ENCODE measurements at regions not wholly inside any gene's neighbourhood (a gene's known extent, or its start where the extent isn't known, plus 50 kb on each side); places are given as distances from the start of the nearest gene placed in this dataset.
"Not testable (repeated sequence)": the region's sequence is repeated elsewhere in the genome, so short reads cannot be mapped to it uniquely, and the experiment has no call there.

GRCh38 chr6:78505178-78505577, 362.2 kb upstream of the IRAK1BP1 start:
- no peak for DNase-seq (ENCODE audit: low spot score)

- DNase-seq (ENCODE audit: low spot score) = no peak
Measured at GRCh38 chr6:78511009-78511408, 356.3 kb upstream of the IRAK1BP1 start.

GRCh38 chr6:78513856-78514255, 353.5 kb upstream of the IRAK1BP1 start:
- DNase-seq (ENCODE audit: low spot score) = no peak

GRCh38 chr6:78515271-78515670, 352.1 kb upstream of the IRAK1BP1 start:
- DNase-seq (ENCODE audit: low spot score) = no peak

- DNase-seq (ENCODE audit: low spot score) = no peak
Measured at GRCh38 chr6:78517399-78517798, 350.0 kb upstream of the IRAK1BP1 start.

GRCh38 chr6:78523622-78524021, 343.7 kb upstream of the IRAK1BP1 start:
- DNase-seq (ENCODE audit: low spot score) = no peak

GRCh38 chr6:78525976-78526375, 341.4 kb upstream of the IRAK1BP1 start:
- DNase-seq (ENCODE audit: low spot score) = no peak

GRCh38 chr6:78526432-78526831, 340.9 kb upstream of the IRAK1BP1 start:
- DNase-seq (ENCODE audit: low spot score) = no peak

GRCh38 chr6:78528926-78529325, 338.4 kb upstream of the IRAK1BP1 start:
- no peak for DNase-seq (ENCODE audit: low spot score)

GRCh38 chr6:78530208-78530607, 337.1 kb upstream of the IRAK1BP1 start:
- DNase-seq (ENCODE audit: low spot score) = no peak

GRCh38 chr6:78533426-78533825, 333.9 kb upstream of the IRAK1BP1 start:
- DNase-seq (ENCODE audit: low spot score) = no peak

GRCh38 chr6:78533876-78534275, 333.5 kb upstream of the IRAK1BP1 start:
- no peak for DNase-seq (ENCODE audit: low spot score)

GRCh38 chr6:78538002-78538401, 329.3 kb upstream of the IRAK1BP1 start:
- no peak for DNase-seq (ENCODE audit: low spot score)

GRCh38 chr6:78547636-78548035, 319.7 kb upstream of the IRAK1BP1 start:
- DNase-seq (ENCODE audit: low spot score) = not testable (repeated sequence)

GRCh38 chr6:78551361-78551760, 316.0 kb upstream of the IRAK1BP1 start:
- DNase-seq (ENCODE audit: low spot score) = no peak

- DNase-seq (ENCODE audit: low spot score) = no peak
Measured at GRCh38 chr6:78552435-78552834, 314.9 kb upstream of the IRAK1BP1 start.

GRCh38 chr6:78554341-78554740, 313.0 kb upstream of the IRAK1BP1 start:
- no peak for DNase-seq (ENCODE audit: low spot score)

GRCh38 chr6:78559056-78559455, 308.3 kb upstream of the IRAK1BP1 start:
- no peak for DNase-seq (ENCODE audit: low spot score)

GRCh38 chr6:78561015-78561414, 306.3 kb upstream of the IRAK1BP1 start:
- DNase-seq (ENCODE audit: low spot score) = no peak

- DNase-seq (ENCODE audit: low spot score) = no peak
Measured at GRCh38 chr6:78565997-78566396, 301.4 kb upstream of the IRAK1BP1 start.

GRCh38 chr6:78570044-78570443, 297.3 kb upstream of the IRAK1BP1 start:
- DNase-seq (ENCODE audit: low spot score) = no peak

- DNase-seq (ENCODE audit: low spot score) = no peak
Measured at GRCh38 chr6:78577585-78577984, 289.8 kb upstream of the IRAK1BP1 start.

GRCh38 chr6:78578430-78578829, 288.9 kb upstream of the IRAK1BP1 start:
- no peak for DNase-seq (ENCODE audit: low spot score)

- no peak for DNase-seq (ENCODE audit: low spot score)
Measured at GRCh38 chr6:78580923-78581322, 286.4 kb upstream of the IRAK1BP1 start.

GRCh38 chr6:78583079-78583478, 284.3 kb upstream of the IRAK1BP1 start:
- no peak for DNase-seq (ENCODE audit: low spot score)

Data from HuH-7.5 (cell line).